ENCODE measurements at regions not wholly inside any gene's neighbourhood (a gene's known extent, or its start where the extent isn't known, plus 50 kb on each side); places are given as distances from the start of the nearest gene placed in this dataset.

DNA sequence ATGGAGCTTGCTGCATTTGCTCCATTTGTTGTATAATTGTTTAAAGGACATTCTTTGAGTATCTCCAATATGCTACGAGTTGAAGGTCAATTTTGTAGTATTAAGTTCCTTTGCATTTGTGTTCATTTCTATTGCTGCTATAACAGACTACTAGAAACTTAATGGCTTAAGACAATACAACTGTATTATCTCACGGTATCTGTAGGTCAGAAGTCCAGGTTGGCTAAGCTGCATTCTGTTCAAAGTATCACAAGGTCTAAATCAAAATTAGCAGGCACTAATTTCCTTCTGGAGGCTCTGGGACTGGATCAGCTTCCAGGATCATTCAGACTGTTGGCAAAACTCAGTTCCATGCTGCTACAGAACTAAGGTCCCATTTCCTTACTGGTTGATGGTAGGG, 340.6 kb downstream of the GXYLT1 start:
- TF ChIP-seq SPI1 (IDR thresholded peaks at IDR 0.05; ENCODE audit: borderline replicate concordance, low read depth) (no peak), POLR2AphosphoS5 (IDR thresholded peaks at IDR 0.05; ENCODE audit: low read depth) (no peak), GABPA (IDR thresholded peaks at IDR 0.05; ENCODE audit: low read depth) (no peak)
- TF ChIP-seq, protein P1, sequence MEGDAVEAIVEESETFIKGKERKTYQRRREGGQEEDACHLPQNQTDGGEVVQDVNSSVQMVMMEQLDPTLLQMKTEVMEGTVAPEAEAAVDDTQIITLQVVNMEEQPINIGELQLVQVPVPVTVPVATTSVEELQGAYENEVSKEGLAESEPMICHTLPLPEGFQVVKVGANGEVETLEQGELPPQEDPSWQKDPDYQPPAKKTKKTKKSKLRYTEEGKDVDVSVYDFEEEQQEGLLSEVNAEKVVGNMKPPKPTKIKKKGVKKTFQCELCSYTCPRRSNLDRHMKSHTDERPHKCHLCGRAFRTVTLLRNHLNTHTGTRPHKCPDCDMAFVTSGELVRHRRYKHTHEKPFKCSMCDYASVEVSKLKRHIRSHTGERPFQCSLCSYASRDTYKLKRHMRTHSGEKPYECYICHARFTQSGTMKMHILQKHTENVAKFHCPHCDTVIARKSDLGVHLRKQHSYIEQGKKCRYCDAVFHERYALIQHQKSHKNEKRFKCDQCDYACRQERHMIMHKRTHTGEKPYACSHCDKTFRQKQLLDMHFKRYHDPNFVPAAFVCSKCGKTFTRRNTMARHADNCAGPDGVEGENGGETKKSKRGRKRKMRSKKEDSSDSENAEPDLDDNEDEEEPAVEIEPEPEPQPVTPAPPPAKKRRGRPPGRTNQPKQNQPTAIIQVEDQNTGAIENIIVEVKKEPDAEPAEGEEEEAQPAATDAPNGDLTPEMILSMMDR (IDR thresholded peaks at IDR 0.05; ENCODE audit: insufficient read depth, low read length) = no peak
- TF ChIP-seq, protein P2, sequence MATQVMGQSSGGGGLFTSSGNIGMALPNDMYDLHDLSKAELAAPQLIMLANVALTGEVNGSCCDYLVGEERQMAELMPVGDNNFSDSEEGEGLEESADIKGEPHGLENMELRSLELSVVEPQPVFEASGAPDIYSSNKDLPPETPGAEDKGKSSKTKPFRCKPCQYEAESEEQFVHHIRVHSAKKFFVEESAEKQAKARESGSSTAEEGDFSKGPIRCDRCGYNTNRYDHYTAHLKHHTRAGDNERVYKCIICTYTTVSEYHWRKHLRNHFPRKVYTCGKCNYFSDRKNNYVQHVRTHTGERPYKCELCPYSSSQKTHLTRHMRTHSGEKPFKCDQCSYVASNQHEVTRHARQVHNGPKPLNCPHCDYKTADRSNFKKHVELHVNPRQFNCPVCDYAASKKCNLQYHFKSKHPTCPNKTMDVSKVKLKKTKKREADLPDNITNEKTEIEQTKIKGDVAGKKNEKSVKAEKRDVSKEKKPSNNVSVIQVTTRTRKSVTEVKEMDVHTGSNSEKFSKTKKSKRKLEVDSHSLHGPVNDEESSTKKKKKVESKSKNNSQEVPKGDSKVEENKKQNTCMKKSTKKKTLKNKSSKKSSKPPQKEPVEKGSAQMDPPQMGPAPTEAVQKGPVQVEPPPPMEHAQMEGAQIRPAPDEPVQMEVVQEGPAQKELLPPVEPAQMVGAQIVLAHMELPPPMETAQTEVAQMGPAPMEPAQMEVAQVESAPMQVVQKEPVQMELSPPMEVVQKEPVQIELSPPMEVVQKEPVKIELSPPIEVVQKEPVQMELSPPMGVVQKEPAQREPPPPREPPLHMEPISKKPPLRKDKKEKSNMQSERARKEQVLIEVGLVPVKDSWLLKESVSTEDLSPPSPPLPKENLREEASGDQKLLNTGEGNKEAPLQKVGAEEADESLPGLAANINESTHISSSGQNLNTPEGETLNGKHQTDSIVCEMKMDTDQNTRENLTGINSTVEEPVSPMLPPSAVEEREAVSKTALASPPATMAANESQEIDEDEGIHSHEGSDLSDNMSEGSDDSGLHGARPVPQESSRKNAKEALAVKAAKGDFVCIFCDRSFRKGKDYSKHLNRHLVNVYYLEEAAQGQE (IDR thresholded peaks at IDR 0.05; ENCODE audit: insufficient replicate concordance, low read depth) = no peak
- H3K4me3 ChIP-seq (replicated peaks; ENCODE audit: insufficient read depth, low read length) = no peak overlapping the region
- H3K27ac ChIP-seq (replicated peaks) = no peak overlapping the region
- no peaks in the 10 kb centered on the region for H3K27me3 ChIP-seq (ENCODE audit: insufficient read depth, poor library complexity, severe bottlenecking)
- no peak for DNase-seq (ENCODE audit: low read depth in 1 of 2, low spot score in 1 of 2)

DNA sequence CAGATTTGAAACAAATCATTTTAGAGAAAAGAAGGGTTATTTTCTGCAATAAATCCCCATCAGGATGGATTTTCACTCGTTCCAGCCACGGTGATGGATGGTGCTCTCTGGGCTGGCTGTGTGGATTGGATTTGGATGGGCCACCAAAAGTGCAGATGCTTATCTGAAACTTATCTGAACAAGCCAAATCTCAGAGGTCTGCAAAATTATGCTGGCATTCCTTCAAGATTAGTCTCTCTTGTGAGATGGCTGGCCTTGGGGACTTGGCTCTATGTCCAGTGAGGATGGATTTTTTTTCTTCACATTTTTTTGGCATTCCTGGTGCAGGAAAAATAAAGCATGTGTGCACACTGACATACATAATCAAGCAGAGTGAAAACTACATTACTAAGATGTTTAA, 341.9 kb downstream of the GXYLT1 start:
- no peak overlapping the region for H3K4me3 ChIP-seq (replicated peaks; ENCODE audit: insufficient read depth, low read length)
- no peak overlapping the region for H3K27ac ChIP-seq (replicated peaks)
- TF ChIP-seq, protein P2 (IDR thresholded peaks at IDR 0.05; ENCODE audit: insufficient replicate concordance, low read depth) = no peak
- TF ChIP-seq GABPA (IDR thresholded peaks at IDR 0.05; ENCODE audit: low read depth) (no peak), SPI1 (IDR thresholded peaks at IDR 0.05; ENCODE audit: borderline replicate concordance, low read depth) (no peak), POLR2AphosphoS5 (IDR thresholded peaks at IDR 0.05; ENCODE audit: low read depth) (no peak)
- TF ChIP-seq, protein P1 (IDR thresholded peaks at IDR 0.05; ENCODE audit: insufficient read depth, low read length) = no peak
- DNase-seq (ENCODE audit: low read depth in 1 of 2, low spot score in 1 of 2) = no peak
- no peaks in the 10 kb centered on the region for H3K27me3 ChIP-seq (ENCODE audit: insufficient read depth, poor library complexity, severe bottlenecking)

DNA sequence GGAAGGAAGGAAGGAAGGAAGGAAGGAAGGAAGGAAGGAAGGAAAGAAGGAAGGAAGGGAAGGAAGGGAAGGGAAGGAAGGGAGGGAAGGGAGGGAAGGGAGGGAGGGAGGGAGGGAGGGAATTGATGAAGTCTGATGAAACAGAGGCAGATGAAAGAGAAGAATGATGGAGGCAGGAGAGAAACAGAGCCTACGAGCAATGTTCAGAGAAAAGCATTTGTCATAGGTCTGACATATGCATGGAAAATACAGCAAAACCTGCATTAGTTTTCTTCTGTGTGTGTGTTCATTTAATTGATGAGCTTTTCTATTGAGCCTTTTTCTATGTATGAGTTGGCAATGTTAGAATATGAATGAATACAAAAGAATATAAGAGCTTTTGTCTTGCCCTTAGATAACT, 343.4 kb downstream of the GXYLT1 start:
- no peak overlapping the region for H3K4me3 ChIP-seq (replicated peaks; ENCODE audit: insufficient read depth, low read length)
- no peaks in the 10 kb centered on the region for H3K27me3 ChIP-seq (ENCODE audit: insufficient read depth, poor library complexity, severe bottlenecking)
- no peak for DNase-seq (ENCODE audit: low read depth in 1 of 2, low spot score in 1 of 2)
- no peak overlapping the region for H3K27ac ChIP-seq (replicated peaks)
- TF ChIP-seq, protein P2 (IDR thresholded peaks at IDR 0.05; ENCODE audit: insufficient replicate concordance, low read depth) = no peak
- TF ChIP-seq POLR2AphosphoS5 (IDR thresholded peaks at IDR 0.05; ENCODE audit: low read depth) (no peak), GABPA (IDR thresholded peaks at IDR 0.05; ENCODE audit: low read depth) (no peak), SPI1 (IDR thresholded peaks at IDR 0.05; ENCODE audit: borderline replicate concordance, low read depth) (no peak)
- TF ChIP-seq, protein P1 (IDR thresholded peaks at IDR 0.05; ENCODE audit: insufficient read depth, low read length) = no peak
